ENCODE measurements at regions not wholly inside any gene's neighbourhood (a gene's known extent, or its start where the extent isn't known, plus 50 kb on each side); places are given as distances from the start of the nearest gene placed in this dataset.

- TF ChIP-seq POLR2A (IDR thresholded peaks at IDR 0.05) (no peak), CTCF (IDR thresholded peaks at IDR 0.05) (no peak), EP300 (IDR thresholded peaks at IDR 0.05) (no peak)
Observed at GRCh38 chr10:121099181-121099580, 248.0 kb downstream of the WDR11 start.

Measured in gastroesophageal sphincter (tissue), 3 donors.